GM13977 (cell line): ENCODE measurements at regions not wholly inside any gene's neighbourhood (a gene's known extent, or its start where the extent isn't known, plus 50 kb on each side); places are given as distances from the start of the nearest gene placed in this dataset.
"Not testable (repeated sequence)": the region's sequence is repeated elsewhere in the genome, so short reads cannot be mapped to it uniquely, and the experiment has no call there.

ENCODE experiments used
- DNase-seq: peaks from one replicate; pipeline ENCODE4 v3.0.0; 2012; ENCODE audit warnings: low spot score
- CTCF ChIP-seq: IDR thresholded peaks from 2 replicates; pipeline ENCODE4 v1.5.1; 2012; ENCODE audit warnings: mild to moderate bottlenecking, control low read depth; ENCODE audit not compliant: insufficient read depth; ENCODE audit errors: extremely low read depth, missing control alignments
- in situ Hi-C: fragments of 300-500 bp; cut with MboI; formaldehyde crosslinking; loops from one replicate; pipeline ENCODE4 v1.12.0; 2022; ENCODE audit warnings: low sequenced_read_pairs, low pct_unique_long_range_greater_than_20kb, mixed read lengths, inconsistent platforms; ENCODE audit not compliant: unreplicated experiment

- no peak for TF ChIP-seq CTCF
- no peak for DNase-seq
- in situ Hi-C loops: no loop called here
Measured at GRCh38 chr9:2419347-2419746, 202.2 kb upstream of the VLDLR start.

GRCh38 chr9:2420543-2420942 lies 201.0 kb upstream of the VLDLR start:
- DNase-seq: no peak
- in situ Hi-C loops: no loop called here
- no peak for TF ChIP-seq CTCF

- DNase-seq: no peak
- no peak for TF ChIP-seq CTCF
- in situ Hi-C loops: no loop called here
Measured at GRCh38 chr9:2424619-2425033, 197.0 kb upstream of the VLDLR start.

- no peak for DNase-seq
Measured at GRCh38 chr9:2425676-2426075, 195.9 kb upstream of the VLDLR start.

GRCh38 chr9:2427120-2427891 lies 194.3 kb upstream of the VLDLR start:
- TF ChIP-seq CTCF: no peak
- DNase-seq: no peak
- in situ Hi-C loops: no loop called here

More at GRCh38 chr9:2425676-2426075, 195.9 kb upstream of the VLDLR start:
- no peak for TF ChIP-seq CTCF
- in situ Hi-C loops: no loop called here

- in situ Hi-C loops: no loop called here
- TF ChIP-seq CTCF: no peak
- no peak for DNase-seq
Measured at GRCh38 chr9:2439957-2440356, 181.6 kb upstream of the VLDLR start.

GRCh38 chr9:2443933-2444332 lies 177.7 kb upstream of the VLDLR start:
- in situ Hi-C loops, DNase-seq: not testable (repeated sequence)
